GM21528 (cell line): ENCODE measurements at regions not wholly inside any gene's neighbourhood (a gene's known extent, or its start where the extent isn't known, plus 50 kb on each side); places are given as distances from the start of the nearest gene placed in this dataset.
"Not testable (repeated sequence)": the region's sequence is repeated elsewhere in the genome, so short reads cannot be mapped to it uniquely, and the experiment has no call there.

Experiments used
- ATAC-seq: cut with Tn5 transposase; IDR thresholded peaks from one replicate; pipeline ENCODE4 v1.9.1; 2021; ENCODE audit warnings: mild to moderate bottlenecking, moderate library complexity; ENCODE audit not compliant: unreplicated experiment, low FRiP score

GRCh38 chr12:92987362-92987761 is 58.3 kb upstream of the EEA1 start:
- ATAC-seq: peak; percentile 29

GRCh38 chr12:92987846-92988621 is 58.9 kb upstream of the EEA1 start:
- ATAC-seq: peak; percentile 86

- ATAC-seq: no peak
These were observed 59.6 kb upstream of the EEA1 start for GRCh38 chr12:92988622-92989130.

GRCh38 chr12:92989715-92990484 is 60.8 kb upstream of the EEA1 start:
- no peak for ATAC-seq

DNA sequence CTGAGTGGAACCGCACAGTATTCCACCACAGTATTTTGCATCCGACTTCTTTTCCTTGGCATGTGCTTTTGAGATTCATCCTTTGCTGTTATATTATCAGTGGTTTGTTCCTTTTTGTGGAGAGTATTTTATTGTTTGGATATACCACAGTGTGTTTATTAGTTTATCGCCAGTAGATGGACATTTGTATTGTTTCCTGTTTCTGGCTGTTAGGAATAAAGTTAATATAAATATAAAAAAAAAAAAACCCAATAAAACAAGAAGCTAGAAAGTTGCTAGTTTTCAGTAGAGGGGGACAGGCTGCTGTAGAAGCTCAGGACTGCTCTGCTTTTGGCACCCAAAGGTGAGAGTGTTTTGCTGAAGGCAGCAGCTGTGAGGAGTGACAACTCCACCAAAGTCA is 62.0 kb upstream of the EEA1 start:
- no peak for ATAC-seq

- no peak for ATAC-seq
These were observed 62.9 kb upstream of the EEA1 start for GRCh38 chr12:92992041-92992440.

DNA sequence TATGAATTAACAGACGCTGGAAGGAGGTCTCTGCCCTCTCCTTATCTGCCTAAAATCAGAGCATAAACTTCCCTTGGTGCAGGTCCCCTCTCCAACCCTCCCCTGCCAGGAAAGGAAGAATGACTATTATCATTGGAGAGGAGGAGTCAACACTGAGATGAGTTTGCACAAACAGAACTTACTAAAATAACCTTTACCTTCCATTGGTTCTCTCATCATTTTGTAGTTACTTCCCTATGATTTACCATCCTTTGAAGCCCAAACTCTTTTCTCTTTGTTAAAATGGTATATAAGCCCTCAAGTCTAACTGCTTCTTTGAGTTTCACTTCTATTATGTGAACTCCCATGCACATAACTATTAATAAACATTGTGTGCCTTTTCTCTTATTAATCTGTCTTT is 64.2 kb upstream of the EEA1 start:
- no peak for ATAC-seq

DNA sequence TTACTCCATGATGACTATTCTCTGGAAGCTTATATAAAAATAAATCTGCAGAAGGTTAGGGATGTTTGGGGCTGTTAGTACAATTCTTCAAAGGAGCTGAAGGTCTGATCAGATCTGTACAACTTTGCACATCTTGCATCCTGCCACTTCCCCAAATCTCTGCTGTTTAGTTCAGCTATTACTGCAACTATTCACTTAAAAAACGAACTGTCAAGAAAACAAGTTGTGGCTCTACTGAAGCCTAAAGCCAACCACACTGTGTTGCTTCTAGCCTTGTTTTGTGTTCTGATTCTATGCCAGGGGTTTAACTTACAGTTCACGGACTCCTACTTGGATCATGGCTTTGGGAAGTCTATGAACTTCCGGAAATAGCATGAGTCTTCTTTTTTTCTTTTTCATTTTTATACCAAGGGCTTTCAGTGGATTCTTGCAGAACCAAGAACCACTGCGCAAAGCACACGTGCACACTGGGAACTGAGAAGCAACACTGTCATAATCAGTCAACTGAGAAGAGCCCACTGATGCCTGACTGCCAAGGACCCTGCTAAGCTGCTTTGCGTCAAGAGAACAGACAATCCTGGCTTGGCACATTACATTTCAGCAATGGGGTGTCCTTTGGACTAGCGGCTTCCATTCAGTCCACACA is 66.3 kb upstream of the EEA1 start:
- ATAC-seq: peak; percentile 79

DNA sequence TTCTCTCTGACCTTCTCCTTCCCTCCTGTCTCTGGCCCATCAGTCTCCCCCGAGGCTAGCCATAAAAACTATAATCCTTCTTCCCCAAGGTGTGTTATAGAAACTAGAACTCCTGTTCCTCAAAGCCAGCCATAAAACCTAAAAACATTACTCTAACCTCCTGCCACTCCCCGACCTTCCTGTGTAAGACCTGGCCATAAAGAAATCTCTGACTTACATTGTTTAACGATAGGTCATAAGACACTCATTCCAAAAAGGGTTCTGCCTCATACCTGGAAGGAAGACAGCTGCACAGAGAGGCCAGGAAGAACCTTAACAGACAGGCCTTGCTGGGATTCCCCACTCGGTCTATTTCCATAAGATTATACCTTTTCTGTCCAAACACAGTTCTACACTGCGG is 70.9 kb upstream of the EEA1 start:
- ATAC-seq: no peak

DNA sequence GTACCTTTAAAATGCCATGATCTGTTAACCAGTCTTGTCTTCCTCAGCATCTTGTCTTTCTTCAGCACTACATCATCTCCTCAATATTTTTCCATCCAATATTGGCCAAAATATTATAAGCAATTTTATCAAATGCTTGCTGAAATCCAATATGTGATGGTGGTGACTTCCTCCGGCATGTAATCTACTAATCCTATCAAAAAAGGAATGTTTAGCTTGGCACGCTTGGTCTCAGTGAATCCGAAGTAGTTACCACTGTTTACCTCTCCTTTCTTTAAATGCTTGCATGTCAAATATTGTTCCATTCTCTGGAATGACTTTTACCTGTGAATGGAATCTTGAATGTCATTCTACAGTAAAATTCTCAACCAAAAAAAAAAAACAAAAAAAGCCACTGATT is 72.3 kb upstream of the EEA1 start:
- no peak for ATAC-seq

- no peak for ATAC-seq
These were observed 73.4 kb upstream of the EEA1 start for GRCh38 chr12:93002293-93003054.

- no peak for ATAC-seq
These were observed 74.6 kb upstream of the EEA1 start for GRCh38 chr12:93003531-93004239.

- ATAC-seq: no peak
These were observed 76.9 kb upstream of the EEA1 start for GRCh38 chr12:93005928-93006392.

GRCh38 chr12:93006471-93007208 is 77.5 kb upstream of the EEA1 start:
- ATAC-seq: no peak

GRCh38 chr12:93007544-93007943 is 78.4 kb upstream of the EEA1 start:
- ATAC-seq: no peak

DNA sequence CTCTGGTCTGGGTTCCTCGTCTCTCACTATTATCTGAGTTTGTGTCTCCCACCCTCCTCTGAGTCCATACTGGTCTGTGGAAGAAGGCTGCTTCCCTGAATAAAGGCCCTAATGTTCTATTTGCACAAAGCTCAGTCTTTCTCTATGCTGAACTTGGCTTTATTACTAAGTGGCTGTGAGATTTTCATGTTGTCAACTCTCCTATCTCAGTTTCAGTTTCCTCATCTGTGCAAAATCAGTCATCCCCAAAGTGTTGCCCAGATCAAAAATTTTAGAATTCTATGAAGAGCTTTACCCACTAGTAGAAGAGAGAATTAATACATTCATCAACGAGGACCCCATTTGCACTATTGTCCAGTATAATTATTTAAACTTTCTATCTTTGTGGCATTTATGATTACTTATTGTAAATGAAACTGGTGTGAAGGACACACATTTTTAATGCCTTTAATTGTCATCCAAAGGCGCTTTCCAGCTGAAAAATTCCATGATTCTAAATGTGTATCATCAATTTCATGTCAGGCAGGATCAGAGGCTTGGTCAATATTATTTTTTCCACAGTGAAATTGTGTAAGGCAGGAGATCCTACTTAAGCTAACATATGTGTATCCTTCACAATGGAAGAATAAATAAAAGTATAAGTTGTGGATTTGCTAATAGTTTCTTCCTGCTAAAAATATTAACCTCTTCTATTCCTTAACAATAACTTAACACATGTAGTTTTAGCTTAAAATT is 79.1 kb upstream of the EEA1 start:
- ATAC-seq: peak; percentile 77

DNA sequence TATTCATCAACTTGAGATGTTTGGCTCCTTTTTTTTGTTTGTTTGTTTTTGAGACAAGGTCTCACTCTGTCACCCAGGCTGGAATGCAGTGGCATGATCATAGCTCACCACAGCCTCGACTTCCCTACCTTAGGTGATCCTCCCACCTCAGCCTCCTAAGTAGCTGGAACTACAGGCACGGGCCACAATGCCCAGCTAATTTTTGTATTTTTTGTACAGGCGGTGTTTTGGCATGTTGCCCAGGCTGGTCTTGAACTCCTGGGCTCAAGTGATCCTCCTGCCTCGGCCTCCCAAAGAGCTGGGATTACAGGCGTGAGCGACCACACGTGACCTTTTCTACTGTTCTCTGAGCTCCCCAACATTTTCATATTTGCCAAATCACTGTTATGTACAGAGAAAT is 79.8 kb upstream of the EEA1 start:
- ATAC-seq: not testable (repeated sequence)

- peak; percentile 49 for ATAC-seq
These were observed 80.4 kb upstream of the EEA1 start for GRCh38 chr12:93009533-93009932.
